CD4-positive, alpha-beta T cell treated with Interleukin-15 for 4 hours (primary cell): ENCODE measurements at regions not wholly inside any gene's neighbourhood (a gene's known extent, or its start where the extent isn't known, plus 50 kb on each side); places are given as distances from the start of the nearest gene placed in this dataset.
"Not testable (repeated sequence)": the region's sequence is repeated elsewhere in the genome, so short reads cannot be mapped to it uniquely, and the experiment has no call there.

Source experiments
- DNase-seq: peaks from one replicate; pipeline ENCODE4 v3.0.0-alpha.2; 2020; ENCODE audit warnings: low spot score

GRCh38 chr2:195162918-195163317 is 494.1 kb upstream of the SLC39A10 start:
- no peak for DNase-seq

DNA sequence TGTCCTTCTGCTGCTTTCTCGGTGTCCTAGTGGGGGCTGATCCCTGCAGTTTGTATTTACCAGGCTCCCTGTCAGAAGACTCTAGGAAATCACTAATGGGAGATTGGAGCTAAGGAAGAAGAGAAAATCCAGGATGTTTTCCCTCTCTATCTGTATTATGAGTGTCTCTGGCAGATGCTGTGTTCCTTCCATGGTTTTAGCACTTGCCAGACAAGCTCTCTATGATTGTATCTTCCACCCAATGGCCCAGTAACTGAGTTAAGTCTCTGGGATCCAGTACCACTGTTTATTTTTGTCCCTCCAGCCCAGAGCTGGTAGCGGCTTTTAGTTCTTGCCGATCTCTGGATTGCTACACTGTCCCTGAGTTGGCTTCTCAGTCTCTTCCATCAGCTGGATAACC is 494.8 kb upstream of the SLC39A10 start:
- no peak for DNase-seq

DNA sequence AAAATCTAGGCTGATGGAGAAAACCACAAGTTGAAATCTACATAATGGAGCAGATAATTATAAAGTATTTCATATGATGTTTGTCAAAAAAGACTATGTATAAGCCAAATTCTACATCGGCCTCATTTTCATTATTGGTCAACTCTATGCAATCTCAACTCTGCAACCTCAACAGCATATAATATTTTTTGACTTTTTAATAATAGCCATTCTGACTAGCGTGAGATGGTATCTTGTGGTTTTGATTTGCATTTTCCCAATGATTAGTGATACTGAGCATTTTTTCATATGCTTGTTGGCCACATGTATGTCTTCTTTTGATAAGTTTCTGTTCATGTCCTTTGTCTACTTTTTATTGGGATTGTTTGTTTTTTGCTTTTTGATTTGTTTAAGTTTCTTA is 496.1 kb upstream of the SLC39A10 start:
- DNase-seq = no peak

GRCh38 chr2:195151711-195152110 is 505.3 kb upstream of the SLC39A10 start:
- no peak for DNase-seq

DNA sequence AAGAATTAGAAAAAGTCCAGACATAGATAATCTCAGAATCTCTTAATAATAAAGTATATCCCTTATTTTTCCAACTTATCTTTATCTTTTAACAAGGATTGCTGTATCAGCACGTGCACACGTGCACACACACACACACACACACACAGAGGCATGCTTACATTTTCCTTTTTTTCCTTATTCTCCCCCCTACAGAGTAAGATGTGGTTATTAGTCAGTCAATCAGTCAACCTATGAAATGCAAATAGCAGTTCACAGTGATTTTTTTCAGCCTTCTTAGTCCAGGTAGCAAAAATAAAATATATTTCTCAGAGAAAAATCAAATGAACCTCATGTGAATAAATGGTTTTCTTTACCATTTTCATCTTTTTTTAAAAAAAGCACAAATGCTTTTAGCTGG is 506.2 kb upstream of the SLC39A10 start:
- no peak for DNase-seq

DNA sequence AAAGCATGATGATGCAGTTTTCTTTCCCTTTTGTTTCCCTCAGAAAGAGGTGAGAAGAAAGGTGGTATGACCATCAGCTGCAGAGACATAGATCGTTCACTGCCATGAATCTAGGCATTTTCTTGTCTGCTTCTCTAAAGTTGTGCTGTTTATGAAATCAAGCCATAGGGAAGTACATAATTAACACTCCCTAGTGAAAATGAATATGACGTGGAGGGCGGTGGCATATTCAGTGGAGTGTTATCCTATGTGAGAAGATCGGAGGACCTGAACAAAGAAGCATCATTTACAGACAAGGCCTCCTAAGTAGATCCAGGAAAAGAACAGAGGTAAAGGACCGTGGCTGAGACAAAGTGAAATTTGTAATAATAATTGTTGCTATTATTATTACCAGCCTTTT is 509.0 kb upstream of the SLC39A10 start:
- DNase-seq = no peak

DNA sequence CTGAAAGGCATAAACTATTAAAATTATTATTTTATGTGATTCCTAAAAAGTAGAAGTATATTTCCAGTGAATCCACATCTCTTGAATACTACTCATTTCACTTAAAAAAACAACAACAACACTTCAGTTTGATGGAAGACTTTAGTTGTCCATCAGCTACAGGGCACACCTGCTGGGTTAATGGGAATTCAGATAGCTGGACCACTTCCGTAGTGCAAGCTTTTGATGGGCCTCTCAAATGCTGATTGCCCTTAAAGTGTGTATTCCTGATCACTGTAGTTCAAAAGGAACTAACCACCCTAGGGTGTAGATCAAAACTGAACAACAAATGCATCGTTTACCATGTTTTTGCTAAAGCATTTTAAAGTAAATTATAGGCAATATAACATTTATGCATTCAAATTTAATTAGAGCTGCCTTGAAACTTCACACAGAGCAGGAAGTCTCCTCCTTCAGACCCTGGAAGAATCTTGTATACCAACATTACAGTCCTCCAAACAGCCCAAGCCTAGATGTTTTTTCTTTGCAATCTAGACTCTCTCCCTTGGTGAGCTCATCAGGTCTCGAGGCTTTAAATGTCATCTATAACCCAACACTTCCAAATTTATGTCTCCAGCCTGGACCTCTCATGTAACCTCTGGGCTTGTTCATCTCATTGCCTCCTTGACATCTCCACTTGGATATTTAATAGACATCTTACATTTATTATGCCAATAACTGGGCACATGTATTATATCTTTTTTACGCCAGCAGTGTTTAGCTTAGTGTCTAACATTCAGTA is 510.1 kb upstream of the SLC39A10 start:
- no peak for DNase-seq

DNA sequence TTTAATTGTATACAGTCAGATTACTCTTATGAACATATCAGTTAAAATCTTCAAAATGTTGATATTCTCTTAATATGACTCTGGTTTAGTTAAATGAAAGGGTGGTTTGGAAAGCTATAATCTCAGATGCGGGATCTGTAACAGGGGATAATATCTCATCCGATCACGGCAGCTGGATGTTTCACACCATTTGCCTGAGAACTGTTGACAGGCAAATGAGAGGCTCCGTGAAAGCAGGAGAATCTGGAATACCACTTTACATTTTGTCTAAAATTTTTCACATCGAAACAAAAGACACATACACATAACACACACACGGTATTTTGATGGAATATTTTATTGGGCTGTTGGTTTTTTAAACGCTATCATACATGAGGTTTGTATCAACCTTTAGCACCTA is 518.6 kb upstream of the SLC39A10 start:
- no peak for DNase-seq

DNA sequence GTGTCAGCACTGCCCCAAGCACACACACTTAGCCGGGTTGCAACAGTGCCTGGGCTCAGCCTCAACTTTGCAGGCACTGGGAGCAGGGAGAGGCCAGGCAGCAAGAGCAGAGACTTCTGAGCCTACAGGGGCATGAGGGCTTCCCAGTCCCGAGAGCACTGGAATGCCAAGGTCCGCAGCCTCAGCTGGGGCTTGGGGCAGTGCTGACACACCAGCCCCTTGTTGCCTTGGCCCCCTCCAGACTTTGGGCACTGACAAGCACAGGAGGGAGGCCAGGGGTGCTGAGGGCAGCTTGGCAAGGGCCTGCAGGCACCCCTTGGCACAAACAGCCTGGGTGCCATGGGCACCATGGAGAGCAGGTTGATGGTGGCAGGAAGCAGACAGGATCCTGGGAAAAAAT is 531.1 kb upstream of the SLC39A10 start:
- DNase-seq = not testable (repeated sequence)

DNA sequence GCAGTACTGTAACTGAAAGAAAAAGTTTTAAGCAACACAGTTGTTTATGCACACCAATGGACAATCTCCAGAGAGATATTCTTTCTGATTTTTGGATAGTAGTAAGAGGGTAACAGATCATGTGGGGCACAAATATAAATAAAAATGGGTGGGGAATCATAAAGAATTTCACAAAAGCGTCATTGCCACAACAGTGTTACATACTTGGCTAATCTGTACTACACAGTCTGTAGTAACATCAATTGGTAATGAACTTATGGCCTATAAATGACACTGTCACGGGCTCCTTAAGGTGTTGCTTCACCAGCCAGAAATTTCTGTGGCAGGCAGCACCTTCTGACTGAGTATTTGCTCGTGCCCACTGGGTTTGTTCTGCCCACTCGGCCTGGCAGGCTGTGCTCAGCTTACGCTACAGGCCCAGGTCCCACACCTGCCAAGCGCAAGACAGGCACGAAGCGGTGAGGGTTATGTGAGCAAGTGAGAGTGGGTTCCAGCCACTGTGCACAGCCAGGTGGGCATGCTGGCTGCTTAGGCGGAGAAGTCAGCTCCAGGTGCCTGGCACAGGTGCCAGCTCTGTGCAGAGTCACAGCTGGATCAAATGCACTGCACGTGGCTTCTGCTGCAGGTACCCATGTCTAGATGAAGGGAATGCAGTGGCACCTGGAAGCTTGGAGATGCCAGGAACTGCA is 532.5 kb upstream of the SLC39A10 start:
- no peak for DNase-seq

- DNase-seq = no peak
These were observed 534.4 kb upstream of the SLC39A10 start for GRCh38 chr2:195122653-195123052.

- no peak for DNase-seq
These were observed 535.7 kb upstream of the SLC39A10 start for GRCh38 chr2:195121341-195121740.

GRCh38 chr2:195119231-195119630 is 537.8 kb upstream of the SLC39A10 start:
- DNase-seq = no peak

DNA sequence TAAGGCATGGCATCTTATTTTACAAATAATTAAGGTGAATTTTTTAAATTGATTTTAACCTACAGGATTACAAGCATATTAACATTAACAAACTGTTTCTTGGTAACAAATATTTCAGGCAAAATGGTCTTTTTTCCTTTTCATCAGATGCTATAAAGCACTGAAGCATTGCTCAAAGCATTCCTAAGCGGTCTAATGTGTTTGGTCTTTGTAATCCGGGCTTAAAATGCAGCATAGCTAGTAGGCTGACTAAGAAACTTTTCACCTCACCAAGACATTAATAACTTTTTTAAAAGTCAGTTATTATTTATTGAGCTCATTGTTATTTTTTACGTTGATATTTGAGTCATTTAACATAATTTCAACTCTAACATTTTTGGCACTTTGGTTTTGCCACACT is 538.8 kb upstream of the SLC39A10 start:
- DNase-seq = no peak

- no peak for DNase-seq
These were observed 540.0 kb upstream of the SLC39A10 start for GRCh38 chr2:195117011-195117410.

DNA sequence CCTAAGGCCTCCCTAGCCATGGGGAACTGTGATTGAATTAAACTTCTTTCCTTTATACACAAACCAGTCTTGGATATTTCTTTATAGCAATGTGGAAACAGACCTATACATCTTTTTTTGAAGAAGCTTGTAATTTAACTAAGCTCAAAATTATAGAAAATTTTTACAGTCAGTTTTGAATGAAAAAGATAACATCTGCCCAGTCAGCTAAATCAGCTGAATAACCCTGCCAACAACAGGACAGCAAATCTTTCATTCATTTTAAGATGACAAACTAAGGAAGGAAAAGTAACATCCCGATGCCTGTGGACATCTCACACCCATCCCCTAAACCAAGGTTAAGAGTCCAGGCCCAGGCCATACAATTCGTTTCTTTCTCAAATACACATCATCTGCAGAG is 541.3 kb upstream of the SLC39A10 start:
- no peak for DNase-seq

GRCh38 chr2:195108182-195108581 is 548.8 kb upstream of the SLC39A10 start:
- no peak for DNase-seq

- DNase-seq = no peak
These were observed 550.2 kb upstream of the SLC39A10 start for GRCh38 chr2:195106681-195107380.

DNA sequence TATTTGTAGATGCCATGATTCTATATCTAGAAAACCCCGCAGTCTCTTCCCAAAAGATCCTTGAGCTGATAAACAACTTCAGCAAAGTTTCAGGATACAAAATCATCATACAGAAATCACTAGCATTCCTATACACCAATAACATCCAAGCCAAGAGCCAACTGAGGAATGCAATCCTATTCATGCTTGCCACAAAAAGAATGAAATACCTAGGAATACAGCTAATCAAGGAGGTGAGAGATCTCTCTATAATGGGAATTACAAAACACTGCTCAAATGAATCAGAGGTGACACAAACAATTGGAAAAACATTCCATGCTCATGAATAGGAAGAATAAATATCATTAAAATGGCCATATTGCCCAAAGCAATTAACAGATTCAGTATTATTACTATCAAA is 551.4 kb upstream of the SLC39A10 start:
- no peak for DNase-seq

- DNase-seq = no peak
These were observed 562.7 kb upstream of the SLC39A10 start for GRCh38 chr2:195094330-195094729.

GRCh38 chr2:195092341-195092740 is 564.7 kb upstream of the SLC39A10 start:
- DNase-seq = no peak

DNA sequence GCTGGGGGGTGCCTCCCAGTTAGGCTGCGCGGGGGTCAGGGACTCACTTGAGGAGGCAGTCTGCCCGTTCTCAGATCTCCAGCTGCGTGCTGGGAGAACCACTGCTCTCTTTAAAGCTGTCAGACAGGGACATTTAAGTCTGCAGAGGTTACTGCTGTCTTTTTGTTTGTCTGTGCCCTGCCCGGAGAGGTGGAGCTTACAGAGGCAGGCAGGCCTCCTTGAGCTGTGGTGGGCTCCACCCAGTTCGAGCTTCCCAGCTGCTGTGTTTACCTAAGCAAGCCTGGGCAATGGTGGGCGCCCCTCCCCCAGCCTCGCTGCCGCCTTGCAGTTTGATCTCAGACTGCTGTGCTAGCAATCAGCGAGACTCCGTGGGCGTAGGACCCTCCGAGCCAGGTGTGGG is 584.2 kb upstream of the SLC39A10 start:
- DNase-seq = not testable (repeated sequence)

DNA sequence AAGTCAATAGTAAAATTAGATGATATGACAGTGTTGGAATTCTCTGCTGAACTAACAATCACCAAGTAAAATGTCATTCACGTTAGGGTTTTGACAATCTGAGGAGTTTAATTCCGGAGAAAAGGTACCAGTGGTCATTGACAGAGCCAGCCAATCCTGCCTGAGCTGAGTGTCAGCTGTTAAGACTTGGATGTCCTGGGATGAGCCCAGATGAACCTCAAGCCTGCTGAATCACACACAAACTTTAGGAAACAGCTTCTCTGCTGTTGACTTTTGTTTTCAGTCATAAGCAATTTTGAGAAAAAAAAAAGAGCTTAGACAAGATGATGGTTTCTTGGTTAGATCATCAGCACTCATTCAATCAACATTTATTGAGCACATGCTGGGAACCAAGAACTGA is 600.0 kb upstream of the SLC39A10 start:
- DNase-seq = no peak
